ENCODE measurements at regions not wholly inside any gene's neighbourhood (a gene's known extent, or its start where the extent isn't known, plus 50 kb on each side); places are given as distances from the start of the nearest gene placed in this dataset.

DNA sequence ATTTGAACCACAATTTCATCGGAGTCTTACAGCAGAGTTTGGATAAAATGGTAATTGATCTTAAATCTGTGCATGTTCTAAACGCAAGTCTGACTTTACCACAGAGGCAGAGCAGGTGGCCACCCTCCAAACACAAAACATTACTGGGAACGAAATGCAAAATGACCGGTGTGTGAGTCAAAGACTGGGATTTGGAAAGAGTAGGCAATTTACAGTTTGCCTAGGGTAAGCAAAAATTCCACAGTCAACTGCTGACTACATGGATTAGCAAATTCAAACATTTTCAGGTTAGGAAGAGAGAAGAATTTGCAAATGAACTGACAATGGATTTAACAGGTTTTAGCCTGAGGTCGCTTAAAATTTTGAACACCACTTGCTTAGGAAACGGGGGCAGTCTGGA lies 444.4 kb downstream of the HDGFL1 start:
- no peak for DNase-seq (ENCODE audit: low read depth in 2 of 2)

DNA sequence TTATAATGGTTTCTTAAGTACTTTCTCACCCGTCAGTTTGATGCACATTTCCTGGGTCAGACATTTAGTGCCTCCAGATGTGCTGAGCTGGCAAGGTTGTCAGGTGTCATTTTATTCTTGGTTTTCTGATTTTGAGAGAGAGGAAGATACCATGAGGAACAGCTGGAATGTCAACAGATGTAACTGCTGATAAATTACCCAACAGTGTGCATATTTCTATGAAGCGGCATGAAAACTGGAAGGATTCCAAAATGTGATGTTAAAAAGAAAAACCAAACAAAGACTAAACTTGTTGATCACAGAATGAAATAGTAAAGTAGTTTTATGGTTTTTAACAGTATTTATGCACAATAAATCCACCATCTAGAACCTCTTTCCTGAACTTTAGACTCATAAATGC lies 447.3 kb downstream of the HDGFL1 start:
- no peak for DNase-seq (ENCODE audit: low read depth in 2 of 2)

DNA sequence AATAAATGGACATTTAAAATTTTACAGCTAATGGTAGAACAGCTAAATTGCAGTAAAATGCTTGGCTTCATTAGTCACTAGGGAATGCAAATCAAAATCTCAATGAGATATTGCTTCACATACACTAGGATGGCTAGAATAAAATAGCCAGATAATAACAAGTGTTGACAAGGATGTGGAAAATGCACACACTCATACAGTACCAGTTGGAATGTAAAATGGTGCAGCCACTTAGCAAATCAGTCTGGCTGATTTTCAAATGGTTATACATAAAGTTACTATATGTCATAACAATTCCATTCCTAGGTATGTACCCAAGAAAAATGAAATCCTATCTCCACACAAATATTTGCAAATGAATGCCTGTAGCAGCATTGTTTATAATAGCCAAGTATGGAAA lies 452.1 kb downstream of the HDGFL1 start:
- DNase-seq (ENCODE audit: low read depth in 2 of 2) = no peak

DNA sequence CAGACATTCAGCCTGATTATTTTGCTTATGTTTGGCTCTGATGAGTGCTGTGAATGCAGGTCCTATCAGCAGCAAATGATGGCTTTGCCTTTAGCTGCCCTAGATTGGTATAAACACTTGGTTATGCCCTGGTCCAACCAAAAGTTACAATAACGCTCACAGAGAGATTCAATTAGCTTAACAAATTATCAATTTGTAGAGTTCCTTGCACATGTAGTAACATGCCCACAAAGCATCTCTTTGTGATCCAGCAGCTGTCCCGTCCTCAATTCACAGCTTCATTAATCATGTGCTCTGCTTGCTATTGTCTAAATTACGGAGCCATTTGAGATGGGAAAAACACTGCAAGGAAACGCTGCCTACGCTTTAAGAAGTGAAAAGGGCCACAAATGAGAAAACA lies 457.9 kb downstream of the HDGFL1 start:
- no peak for DNase-seq (ENCODE audit: low read depth in 2 of 2)

DNA sequence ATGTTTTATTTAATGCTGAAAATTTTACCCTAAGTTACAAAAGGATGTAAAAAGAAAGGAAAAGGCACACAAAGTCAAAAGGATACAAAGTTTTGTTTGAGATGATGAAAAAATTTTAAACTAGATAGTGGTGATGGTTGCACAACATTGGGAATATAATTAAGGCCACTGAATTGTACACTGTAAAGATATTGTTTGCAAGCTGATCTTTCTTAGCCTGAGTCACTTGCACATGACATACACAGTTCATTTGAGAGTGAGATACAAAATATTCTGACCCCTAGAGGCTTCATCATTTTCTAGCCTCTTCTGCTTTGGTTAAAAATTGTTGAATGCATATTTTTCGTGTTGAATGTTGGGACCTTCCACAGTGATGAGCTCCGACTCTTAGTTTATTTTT lies 462.6 kb downstream of the HDGFL1 start:
- DNase-seq (ENCODE audit: low read depth in 2 of 2) = no peak

DNA sequence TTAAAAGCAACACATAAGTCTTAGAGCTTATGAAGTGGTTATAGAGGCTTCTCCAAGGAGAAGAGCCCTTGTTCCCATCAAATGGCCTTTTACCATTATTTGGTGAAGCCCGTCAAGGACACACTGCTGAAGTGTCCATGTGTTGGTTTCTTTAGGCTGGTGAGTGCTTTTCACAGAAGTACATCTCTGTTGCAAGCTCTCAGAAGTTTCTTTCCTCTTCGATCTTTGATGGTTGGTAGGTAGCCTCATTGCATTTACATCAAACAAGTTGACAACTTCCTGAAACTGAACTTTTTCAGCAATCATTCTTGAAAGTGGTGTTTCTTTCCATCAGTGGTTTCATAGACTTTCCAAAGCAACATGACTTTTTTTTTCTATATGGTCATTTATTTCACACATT lies 465.6 kb downstream of the HDGFL1 start:
- no peak for DNase-seq (ENCODE audit: low read depth in 2 of 2)

DNA sequence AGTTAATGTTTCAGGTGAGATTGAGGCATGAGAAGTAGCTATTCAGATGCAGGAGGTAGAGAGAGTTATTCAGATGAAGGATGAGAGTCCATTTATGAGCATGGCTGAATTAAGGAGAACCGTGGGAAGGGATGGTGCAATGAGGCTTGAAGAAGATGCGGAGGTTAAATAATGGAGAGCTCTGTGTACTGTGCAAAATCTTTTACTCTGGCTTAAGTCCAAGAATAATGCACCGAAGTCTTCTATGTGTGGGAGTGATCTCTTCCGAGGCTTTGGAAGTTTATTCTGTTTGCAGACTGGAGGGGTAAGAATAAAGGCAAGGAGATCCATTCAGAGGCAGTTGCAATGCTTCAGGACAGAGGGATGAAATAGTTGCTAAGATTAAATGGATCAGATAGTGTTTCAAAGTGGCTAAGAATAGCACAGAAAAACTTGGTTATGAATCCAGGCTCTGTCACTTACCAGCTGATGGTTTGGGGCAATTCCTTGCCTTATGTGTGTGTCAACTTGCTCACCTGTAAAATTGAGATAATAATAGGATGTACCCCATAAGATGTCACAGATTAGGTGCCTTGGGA lies 467.1 kb downstream of the HDGFL1 start:
- DNase-seq (ENCODE audit: low read depth in 2 of 2) = no peak

DNA sequence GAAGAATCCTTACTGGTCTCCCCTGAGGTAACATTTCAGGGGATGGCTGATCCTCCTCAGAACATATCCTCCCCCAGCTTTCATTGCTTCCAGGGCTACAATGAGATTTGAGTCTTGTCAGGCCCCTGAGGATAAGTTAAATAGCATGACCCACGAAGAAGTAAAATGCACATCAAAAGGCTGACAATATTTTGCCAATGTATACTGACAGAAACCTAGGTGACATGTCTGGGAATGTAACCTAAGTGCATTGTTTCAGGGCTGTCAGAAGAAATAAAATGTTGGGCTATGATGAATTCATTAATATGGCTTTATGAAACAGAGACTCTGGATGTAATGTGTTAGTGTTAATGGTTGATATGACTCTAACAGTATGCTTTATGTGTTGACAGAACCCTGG lies 471.5 kb downstream of the HDGFL1 start:
- no peak for DNase-seq (ENCODE audit: low read depth in 2 of 2)

DNA sequence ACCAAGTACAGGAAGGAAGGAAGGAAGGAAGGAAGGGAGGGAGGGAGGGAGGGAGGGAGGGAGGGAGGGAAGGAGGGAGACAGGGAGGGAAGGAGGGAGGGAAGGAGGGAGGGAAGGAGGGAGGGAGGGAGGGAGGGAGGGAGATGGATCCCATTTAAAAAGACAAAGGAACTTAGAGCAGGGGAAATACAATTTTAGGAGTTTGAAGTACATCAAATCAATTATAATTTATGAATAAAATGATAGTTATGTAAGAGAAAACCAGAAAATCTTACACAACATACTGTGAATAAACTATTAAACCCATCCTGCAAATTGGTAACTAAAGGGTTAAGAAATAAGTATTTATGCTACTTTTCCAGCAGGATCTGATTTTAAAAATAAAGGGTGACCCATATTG lies 475.9 kb downstream of the HDGFL1 start:
- no peak for DNase-seq (ENCODE audit: low read depth in 2 of 2)

DNA sequence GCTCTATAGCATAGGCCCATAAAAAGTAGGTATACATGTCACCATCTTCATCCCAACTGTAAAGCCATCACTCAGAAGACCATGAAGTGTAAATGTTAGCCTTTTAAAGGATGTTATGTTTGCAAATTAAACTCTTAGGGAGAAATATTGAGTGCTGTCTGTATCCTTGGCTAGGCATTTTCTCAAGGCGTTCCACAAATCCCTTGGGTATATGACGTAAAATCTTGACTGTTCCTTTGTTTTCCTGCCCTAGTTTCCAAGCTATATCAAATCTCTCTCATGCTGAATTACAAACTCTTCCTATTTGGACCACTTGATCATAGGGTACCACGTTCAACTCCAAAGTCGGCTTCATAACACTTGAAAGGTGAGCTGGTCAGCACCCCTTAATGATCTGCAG lies 486.2 kb downstream of the HDGFL1 start:
- no peak for DNase-seq (ENCODE audit: low read depth in 2 of 2)

DNA sequence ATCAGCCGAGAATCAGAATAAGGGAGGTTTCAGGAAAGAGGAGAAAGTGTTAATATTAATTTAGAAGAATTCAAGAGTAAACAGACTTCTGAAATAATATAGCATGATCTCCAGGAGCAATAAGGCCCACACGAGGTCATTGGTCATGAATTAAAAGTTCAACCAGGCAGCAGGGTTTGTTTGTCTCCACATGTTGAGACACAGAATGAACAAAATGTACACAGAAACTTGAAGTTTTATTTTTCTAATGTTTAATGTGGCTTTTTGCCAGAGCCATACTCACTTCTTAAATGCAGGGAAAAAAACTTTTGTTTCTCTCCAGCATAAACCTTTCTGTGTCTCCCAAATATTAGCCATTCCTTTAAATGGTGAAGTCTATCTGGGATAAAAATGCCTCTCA lies 504.5 kb downstream of the HDGFL1 start:
- no peak for DNase-seq (ENCODE audit: low read depth in 2 of 2)

DNA sequence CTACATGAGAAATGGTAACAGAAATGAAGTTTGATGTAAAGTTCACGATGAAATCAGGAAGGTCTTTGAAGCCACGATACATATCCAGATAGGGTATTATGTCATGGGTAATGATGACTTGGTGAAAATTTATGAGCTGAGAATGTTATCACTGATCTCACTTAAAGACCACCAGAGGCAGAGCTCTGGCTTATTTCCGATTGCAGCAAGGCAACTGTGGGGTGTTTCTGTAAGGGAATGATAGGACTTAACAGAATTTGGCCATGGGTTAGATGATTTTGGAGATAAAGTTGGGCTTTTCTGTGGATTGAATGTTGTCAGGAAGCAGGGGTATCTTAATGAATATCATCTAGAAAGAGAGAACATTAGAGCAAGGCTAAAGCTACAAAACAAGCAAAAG lies 508.4 kb downstream of the HDGFL1 start:
- no peak for DNase-seq (ENCODE audit: low read depth in 2 of 2)

DNA sequence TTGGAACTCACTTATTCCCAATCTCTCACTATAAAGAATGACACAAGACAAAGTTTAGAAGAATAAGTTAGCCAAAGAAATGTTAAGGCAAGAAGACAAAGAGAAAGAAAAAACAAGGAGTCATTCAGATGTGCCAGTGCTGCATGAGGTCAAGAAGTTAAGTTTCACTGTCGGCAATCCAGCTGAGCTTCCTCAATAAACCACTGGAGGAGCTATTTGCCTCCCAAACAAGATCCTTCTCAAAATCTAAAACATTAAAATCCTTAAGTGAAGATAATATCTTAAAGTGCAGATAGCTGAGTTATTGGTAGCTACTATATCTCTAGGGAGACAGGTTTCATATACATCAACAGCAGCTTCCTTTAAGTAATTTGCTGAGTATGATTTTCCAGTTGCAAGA lies 512.3 kb downstream of the HDGFL1 start:
- no peak for DNase-seq (ENCODE audit: low read depth in 2 of 2)

DNA sequence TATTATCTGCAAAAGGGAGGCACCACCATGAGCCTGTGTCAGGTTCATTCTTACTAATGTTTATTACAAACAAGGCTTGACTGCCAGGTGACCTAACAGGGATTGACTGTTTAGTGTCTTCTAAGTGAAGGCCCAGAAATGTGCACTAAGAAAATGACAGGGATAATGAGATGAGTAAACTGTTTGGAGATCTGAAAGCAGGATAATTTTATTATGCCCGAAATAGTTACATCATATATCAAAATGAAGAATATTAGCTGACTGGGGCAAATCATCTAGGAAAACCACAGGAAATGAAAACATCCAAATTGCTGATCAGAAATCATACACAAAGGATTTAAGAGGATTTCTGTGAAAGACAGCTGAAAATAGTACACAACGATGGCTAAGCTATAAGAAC lies 516.7 kb downstream of the HDGFL1 start:
- DNase-seq (ENCODE audit: low read depth in 2 of 2) = no peak

DNA sequence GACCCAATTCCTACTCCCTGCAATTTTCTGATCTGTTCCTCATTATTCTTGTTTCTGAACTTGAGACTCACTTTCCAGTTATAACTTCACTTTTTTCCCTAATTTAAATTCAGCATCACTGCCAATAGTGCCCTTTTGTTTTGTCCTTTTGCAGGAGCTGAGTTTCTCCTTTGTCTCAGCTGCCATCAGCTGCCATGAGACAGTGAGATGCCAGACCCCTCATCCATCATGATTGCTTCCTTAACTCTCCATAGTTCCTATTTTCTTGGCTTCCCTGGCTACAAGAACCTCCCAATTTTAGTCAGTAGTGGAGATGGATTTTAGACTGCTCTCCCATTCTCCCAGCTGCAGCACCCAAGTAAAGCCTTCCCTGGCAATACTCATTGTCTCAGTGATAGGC lies 518.1 kb downstream of the HDGFL1 start:
- DNase-seq (ENCODE audit: low read depth in 2 of 2) = no peak

DNA sequence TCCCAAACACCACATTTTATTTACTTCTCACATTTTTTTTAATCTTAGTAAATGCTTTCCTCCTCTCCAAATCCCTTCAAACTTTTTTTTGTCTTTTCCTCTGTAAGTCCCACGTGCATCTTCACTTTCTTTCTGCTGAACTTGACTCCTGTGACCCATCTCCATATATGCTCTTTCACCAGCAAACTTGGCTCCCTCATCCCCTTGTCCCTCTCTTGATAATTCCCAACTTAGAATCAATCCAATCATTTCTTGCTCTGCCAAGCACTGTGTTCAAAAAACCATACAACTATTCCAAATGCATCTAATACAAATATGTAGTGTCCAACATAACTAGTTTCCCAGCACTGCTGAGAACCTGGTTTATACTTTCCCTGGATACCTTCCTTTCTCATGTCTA lies 519.4 kb downstream of the HDGFL1 start:
- DNase-seq (ENCODE audit: low read depth in 2 of 2) = no peak

DNA sequence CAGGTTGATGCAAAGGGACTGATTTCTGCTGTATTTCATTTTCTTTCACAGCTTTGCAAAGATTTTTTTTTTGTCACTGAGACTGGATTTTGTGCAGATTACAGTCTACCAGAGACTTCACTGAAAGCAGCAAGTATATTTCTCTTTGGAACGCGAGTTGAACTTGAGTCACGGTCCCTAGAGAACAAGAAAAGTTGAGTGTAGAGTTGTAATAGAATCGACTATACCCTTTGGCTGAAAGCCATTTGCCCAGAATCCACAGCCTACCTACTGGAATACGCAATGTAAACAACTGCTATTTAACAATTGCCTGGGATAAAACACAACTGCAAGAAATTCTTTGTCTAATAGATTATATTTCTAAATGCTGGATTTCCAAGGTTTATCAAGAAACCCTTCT lies 520.6 kb downstream of the HDGFL1 start:
- no peak for DNase-seq (ENCODE audit: low read depth in 2 of 2)

DNA sequence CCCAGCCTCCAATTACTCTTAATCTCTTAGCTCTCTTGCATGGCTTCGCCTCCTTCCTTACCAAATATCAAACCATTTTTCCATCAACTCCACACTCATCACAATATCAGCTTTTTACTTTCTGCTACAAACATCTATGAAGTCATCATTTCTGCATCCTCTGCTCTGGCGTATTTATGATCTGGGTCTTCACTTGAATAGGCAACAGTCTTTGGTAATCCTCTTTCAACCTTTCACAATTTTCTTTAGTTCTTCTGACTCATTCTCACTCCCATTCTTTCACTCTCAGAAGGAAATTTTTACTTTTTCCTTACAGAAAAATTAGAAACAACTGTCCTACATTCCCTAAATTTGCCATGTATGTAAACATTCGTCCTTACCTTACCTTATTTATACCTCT lies 522.4 kb downstream of the HDGFL1 start:
- no peak for DNase-seq (ENCODE audit: low read depth in 2 of 2)

DNA sequence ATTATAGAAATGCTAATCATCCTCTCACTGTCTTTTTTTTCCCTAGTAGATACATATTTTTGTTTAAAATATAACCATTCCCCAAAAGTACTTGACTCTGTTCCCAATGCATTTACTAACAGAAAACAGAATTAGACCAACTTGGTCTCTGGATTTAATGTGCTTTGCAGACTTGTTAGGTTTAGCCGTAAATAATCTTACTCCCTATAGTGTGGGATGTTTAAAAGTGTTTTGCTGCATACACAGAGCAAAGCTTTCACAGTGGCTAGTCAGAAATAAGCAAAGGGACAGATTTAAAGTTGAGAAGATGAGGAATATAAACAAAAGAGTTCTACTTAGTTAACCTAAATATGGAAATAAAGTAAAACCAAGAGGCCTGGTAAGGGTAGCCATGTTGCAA lies 527.5 kb downstream of the HDGFL1 start:
- no peak for DNase-seq (ENCODE audit: low read depth in 2 of 2)

DNA sequence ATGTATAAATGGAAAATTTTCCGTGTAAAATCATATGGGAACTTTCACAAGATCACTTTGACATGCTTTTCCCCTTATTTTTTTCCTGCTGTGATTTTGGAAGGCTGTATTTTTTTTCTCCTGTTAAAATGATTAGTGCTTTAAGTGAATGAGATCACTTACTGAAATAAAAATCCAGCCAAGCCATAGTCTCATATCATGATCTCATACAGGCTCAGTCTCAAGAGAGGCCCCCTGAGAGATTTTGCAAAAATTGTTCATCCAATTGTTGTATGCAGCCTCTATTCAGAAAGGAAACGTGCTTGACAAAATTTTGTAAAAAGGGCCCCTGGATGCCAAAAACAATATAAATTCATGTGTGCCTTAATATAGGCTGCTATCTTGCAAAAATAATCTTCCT lies 528.2 kb downstream of the HDGFL1 start:
- no peak for DNase-seq (ENCODE audit: low read depth in 2 of 2)

DNA sequence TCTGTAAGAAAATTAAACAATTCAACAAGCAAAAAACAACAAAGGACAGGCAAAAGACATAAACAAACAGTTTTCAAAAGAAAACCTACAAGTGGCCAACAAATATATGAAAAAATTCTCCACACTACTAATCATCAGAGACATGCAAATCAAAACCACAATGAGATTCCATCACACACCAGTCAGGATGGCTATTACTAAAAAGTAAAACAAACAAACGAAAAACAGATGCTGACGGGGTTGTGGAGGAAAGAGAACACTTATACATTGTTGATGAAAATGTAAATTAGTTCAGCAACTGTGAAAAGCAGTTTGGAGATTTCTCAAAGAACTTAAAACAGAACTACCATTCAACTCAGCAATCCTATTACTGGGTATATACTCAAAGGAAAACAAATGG lies 537.6 kb downstream of the HDGFL1 start:
- DNase-seq (ENCODE audit: low read depth in 2 of 2) = no peak

DNA sequence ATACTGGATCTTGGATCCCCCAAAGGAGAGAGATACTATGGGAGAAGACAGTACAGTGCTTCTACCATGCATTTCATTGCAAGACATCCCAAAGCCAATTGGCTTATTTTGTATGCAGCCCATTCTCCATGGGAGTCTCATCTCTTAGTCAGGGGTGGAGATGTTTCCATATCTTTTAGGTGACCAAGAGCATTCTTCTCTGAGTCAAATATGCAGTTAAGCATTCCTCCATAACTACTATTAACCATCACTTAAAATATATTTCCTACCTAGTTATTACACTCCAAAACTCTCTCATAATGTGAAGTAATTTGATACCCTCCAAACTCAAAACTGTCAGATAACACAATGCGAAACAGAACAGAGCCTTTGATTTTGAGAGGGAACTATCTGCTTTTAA lies 542.6 kb downstream of the HDGFL1 start:
- DNase-seq (ENCODE audit: low read depth in 2 of 2) = no peak

DNA sequence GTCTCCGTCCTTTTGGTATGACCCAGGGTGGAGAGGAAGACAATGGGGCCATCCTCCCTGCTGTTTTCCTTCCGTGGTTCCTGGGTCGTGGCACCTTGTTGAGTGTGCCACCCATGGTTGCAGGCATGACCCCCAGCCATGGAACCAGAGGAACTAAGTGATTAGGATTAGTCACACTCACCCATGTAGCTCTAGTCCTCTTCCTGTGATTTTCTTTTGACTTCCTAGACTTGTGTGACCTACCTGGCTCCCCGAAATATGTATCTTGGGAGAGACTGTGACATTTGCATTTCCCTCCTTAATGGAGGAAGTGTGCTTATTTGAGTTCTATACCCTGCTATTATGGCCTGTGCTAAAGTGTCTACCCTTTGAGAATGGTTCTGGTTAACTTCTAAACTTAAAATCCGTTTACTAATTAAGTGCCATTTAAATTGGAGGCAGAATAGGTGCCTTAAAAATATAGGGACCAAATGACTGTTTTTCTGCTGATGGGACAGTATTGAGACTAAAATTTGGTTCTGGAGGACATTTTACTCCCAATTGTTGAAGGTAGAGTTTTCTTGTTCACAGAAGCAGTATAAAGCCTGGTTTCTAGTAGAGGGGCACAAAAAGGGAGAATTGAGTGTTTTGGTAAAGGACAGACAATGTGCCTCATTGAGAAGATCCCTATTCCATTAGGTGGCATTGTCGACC lies 545.6 kb downstream of the HDGFL1 start:
- DNase-seq (ENCODE audit: low read depth in 2 of 2) = no peak

DNA sequence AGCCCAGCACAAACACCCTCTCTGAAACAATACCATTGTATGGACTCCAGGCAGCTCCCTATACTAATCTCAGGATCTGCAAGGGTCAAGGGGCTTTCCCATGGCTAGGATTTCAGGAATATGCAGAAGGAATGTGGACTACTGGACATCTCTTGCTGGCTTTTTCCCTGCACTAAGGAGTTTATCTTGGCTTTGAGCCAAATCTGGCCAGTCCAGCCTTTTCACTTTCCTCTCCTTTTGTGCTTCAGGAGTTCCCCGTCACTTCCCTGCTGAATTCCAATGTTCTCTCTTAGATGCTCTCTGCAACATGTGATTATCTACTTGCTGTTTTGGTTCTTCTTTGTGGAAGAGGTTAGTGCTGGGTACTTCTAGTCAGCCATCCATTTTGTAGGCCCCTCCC lies 568.2 kb downstream of the HDGFL1 start:
- DNase-seq (ENCODE audit: low read depth in 2 of 2) = no peak

All from stimulated activated CD4-positive, alpha-beta T cell treated with anti-CD3 and anti-CD28 coated beads, Interleukin-4, amount 100 ng/mL, for 48 hours (primary cell).